ENCODE measurements at regions not wholly inside any gene's neighbourhood (a gene's known extent, or its start where the extent isn't known, plus 50 kb on each side); places are given as distances from the start of the nearest gene placed in this dataset.
A peak's percentile ranks its signal among the peaks of the same experiment; 100 is the strongest.

- no peak overlapping the region for H3K4me3 ChIP-seq (ENCODE audit: low read length)
- no peak overlapping the region for H3K9ac ChIP-seq (ENCODE audit: low read depth, low read length)
- H3K9me3 ChIP-seq (replicated peaks; ENCODE audit: low read length) = no peaks in the 10 kb centered on the region
- H3K36me3 ChIP-seq (ENCODE audit: insufficient read depth, low read length) = no peaks in the 10 kb centered on the region
- H3K4me2 ChIP-seq (ENCODE audit: low read length) = no peak overlapping the region
- peaks cover 15% of the 10 kb centered on the region for H3K4me1 ChIP-seq (ENCODE audit: control insufficient read depth, insufficient read depth, low read length)
- no peaks in the 10 kb centered on the region for H3K27me3 ChIP-seq (ENCODE audit: control insufficient read depth, insufficient read depth, low read length)
Observed at GRCh38 chr15:39159833-39160232, 421.0 kb upstream of the THBS1 start.

- no peak overlapping the region for H3K4me3 ChIP-seq (ENCODE audit: low read length)
- no peaks in the 10 kb centered on the region for H3K9me3 ChIP-seq (replicated peaks; ENCODE audit: low read length)
- H3K4me2 ChIP-seq (ENCODE audit: low read length) = no peak overlapping the region
- H3K27me3 ChIP-seq (ENCODE audit: control insufficient read depth, insufficient read depth, low read length) = no peaks in the 10 kb centered on the region
- peaks cover 17% of the 10 kb centered on the region for H3K4me1 ChIP-seq (ENCODE audit: control insufficient read depth, insufficient read depth, low read length)
- H3K9ac ChIP-seq (ENCODE audit: low read depth, low read length) = no peak overlapping the region
- no peaks in the 10 kb centered on the region for H3K36me3 ChIP-seq (ENCODE audit: insufficient read depth, low read length)
Observed at GRCh38 chr15:39161096-39161495, 419.8 kb upstream of the THBS1 start.

GRCh38 chr15:39165020-39165706 lies 415.7 kb upstream of the THBS1 start:
- no peak overlapping the region for H3K4me2 ChIP-seq (ENCODE audit: low read length)
- no peaks in the 10 kb centered on the region for H3K36me3 ChIP-seq (ENCODE audit: insufficient read depth, low read length)
- peak overlapping the region; percentile 73 for H3K9ac ChIP-seq (ENCODE audit: low read depth, low read length)
- peaks cover 9% of the 10 kb centered on the region for H3K4me1 ChIP-seq (ENCODE audit: control insufficient read depth, insufficient read depth, low read length)
- H3K27me3 ChIP-seq (ENCODE audit: control insufficient read depth, insufficient read depth, low read length) = no peaks in the 10 kb centered on the region
- no peaks in the 10 kb centered on the region for H3K9me3 ChIP-seq (replicated peaks; ENCODE audit: low read length)
- H3K4me3 ChIP-seq (ENCODE audit: low read length) = no peak overlapping the region

GRCh38 chr15:39167164-39168058 lies 413.5 kb upstream of the THBS1 start:
- Histone ChIP-seq H3K4me3 (ENCODE audit: low read length) (no peak overlapping the region), H3K9me3 (replicated peaks; ENCODE audit: low read length) (no peaks in the 10 kb centered on the region), H3K4me2 (ENCODE audit: low read length) (no peak overlapping the region), H3K36me3 (ENCODE audit: insufficient read depth, low read length) (no peaks in the 10 kb centered on the region), H3K27me3 (ENCODE audit: control insufficient read depth, insufficient read depth, low read length) (no peaks in the 10 kb centered on the region), H3K9ac (ENCODE audit: low read depth, low read length) (no peak overlapping the region), H3K4me1 (ENCODE audit: control insufficient read depth, insufficient read depth, low read length) (peaks cover 19% of the 10 kb centered on the region)

- no peaks in the 10 kb centered on the region for H3K9me3 ChIP-seq (replicated peaks; ENCODE audit: low read length)
- H3K9ac ChIP-seq (ENCODE audit: low read depth, low read length) = peak overlapping the region; percentile 88
- no peaks in the 10 kb centered on the region for H3K36me3 ChIP-seq (ENCODE audit: insufficient read depth, low read length)
- H3K4me1 ChIP-seq (ENCODE audit: control insufficient read depth, insufficient read depth, low read length) = peaks cover 26% of the 10 kb centered on the region
- H3K4me2 ChIP-seq (ENCODE audit: low read length) = peak overlapping the region; percentile 89
- H3K27me3 ChIP-seq (ENCODE audit: control insufficient read depth, insufficient read depth, low read length) = no peaks in the 10 kb centered on the region
- H3K4me3 ChIP-seq (ENCODE audit: low read length) = peak overlapping the region; percentile 65
Observed at GRCh38 chr15:39171944-39172368, 408.9 kb upstream of the THBS1 start.

- H3K9me3 ChIP-seq (replicated peaks; ENCODE audit: low read length) = no peaks in the 10 kb centered on the region
- peak overlapping the region; percentile 89 for H3K4me2 ChIP-seq (ENCODE audit: low read length)
- peak overlapping the region; percentile 88 for H3K9ac ChIP-seq (ENCODE audit: low read depth, low read length)
- H3K36me3 ChIP-seq (ENCODE audit: insufficient read depth, low read length) = no peaks in the 10 kb centered on the region
- H3K4me3 ChIP-seq (ENCODE audit: low read length) = peak overlapping the region; percentile 65
- peaks cover 31% of the 10 kb centered on the region for H3K4me1 ChIP-seq (ENCODE audit: control insufficient read depth, insufficient read depth, low read length)
- H3K27me3 ChIP-seq (ENCODE audit: control insufficient read depth, insufficient read depth, low read length) = no peaks in the 10 kb centered on the region
Observed at GRCh38 chr15:39172380-39173281, 408.2 kb upstream of the THBS1 start.

GRCh38 chr15:39173426-39173825 lies 407.5 kb upstream of the THBS1 start:
- H3K4me3 ChIP-seq (ENCODE audit: low read length) = peak overlapping the region; percentile 65
- H3K36me3 ChIP-seq (ENCODE audit: insufficient read depth, low read length) = no peaks in the 10 kb centered on the region
- H3K4me1 ChIP-seq (ENCODE audit: control insufficient read depth, insufficient read depth, low read length) = peaks cover 38% of the 10 kb centered on the region
- no peaks in the 10 kb centered on the region for H3K27me3 ChIP-seq (ENCODE audit: control insufficient read depth, insufficient read depth, low read length)
- H3K9me3 ChIP-seq (replicated peaks; ENCODE audit: low read length) = no peaks in the 10 kb centered on the region
- peak overlapping the region; percentile 88 for H3K9ac ChIP-seq (ENCODE audit: low read depth, low read length)
- H3K4me2 ChIP-seq (ENCODE audit: low read length) = peak overlapping the region; percentile 89

GRCh38 chr15:39174332-39174731 lies 406.5 kb upstream of the THBS1 start:
- H3K9ac ChIP-seq (ENCODE audit: low read depth, low read length) = no peak overlapping the region
- H3K4me2 ChIP-seq (ENCODE audit: low read length) = no peak overlapping the region
- peaks cover 38% of the 10 kb centered on the region for H3K4me1 ChIP-seq (ENCODE audit: control insufficient read depth, insufficient read depth, low read length)
- no peak overlapping the region for H3K4me3 ChIP-seq (ENCODE audit: low read length)
- H3K36me3 ChIP-seq (ENCODE audit: insufficient read depth, low read length) = no peaks in the 10 kb centered on the region
- H3K9me3 ChIP-seq (replicated peaks; ENCODE audit: low read length) = no peaks in the 10 kb centered on the region
- no peaks in the 10 kb centered on the region for H3K27me3 ChIP-seq (ENCODE audit: control insufficient read depth, insufficient read depth, low read length)

GRCh38 chr15:39176030-39176429 lies 404.8 kb upstream of the THBS1 start:
- no peak overlapping the region for H3K4me3 ChIP-seq (ENCODE audit: low read length)
- H3K4me2 ChIP-seq (ENCODE audit: low read length) = no peak overlapping the region
- no peaks in the 10 kb centered on the region for H3K36me3 ChIP-seq (ENCODE audit: insufficient read depth, low read length)
- no peak overlapping the region for H3K9ac ChIP-seq (ENCODE audit: low read depth, low read length)
- H3K9me3 ChIP-seq (replicated peaks; ENCODE audit: low read length) = no peaks in the 10 kb centered on the region
- peaks cover 52% of the 10 kb centered on the region for H3K4me1 ChIP-seq (ENCODE audit: control insufficient read depth, insufficient read depth, low read length)
- no peaks in the 10 kb centered on the region for H3K27me3 ChIP-seq (ENCODE audit: control insufficient read depth, insufficient read depth, low read length)

GRCh38 chr15:39177561-39177960 lies 403.3 kb upstream of the THBS1 start:
- no peak overlapping the region for H3K4me3 ChIP-seq (ENCODE audit: low read length)
- no peaks in the 10 kb centered on the region for H3K9me3 ChIP-seq (replicated peaks; ENCODE audit: low read length)
- no peaks in the 10 kb centered on the region for H3K27me3 ChIP-seq (ENCODE audit: control insufficient read depth, insufficient read depth, low read length)
- H3K4me2 ChIP-seq (ENCODE audit: low read length) = no peak overlapping the region
- peak overlapping the region; percentile 10 for H3K9ac ChIP-seq (ENCODE audit: low read depth, low read length)
- H3K36me3 ChIP-seq (ENCODE audit: insufficient read depth, low read length) = no peaks in the 10 kb centered on the region
- peaks cover 55% of the 10 kb centered on the region for H3K4me1 ChIP-seq (ENCODE audit: control insufficient read depth, insufficient read depth, low read length)

GRCh38 chr15:39180030-39180429 lies 400.8 kb upstream of the THBS1 start:
- no peak overlapping the region for H3K4me2 ChIP-seq (ENCODE audit: low read length)
- H3K36me3 ChIP-seq (ENCODE audit: insufficient read depth, low read length) = no peaks in the 10 kb centered on the region
- H3K27me3 ChIP-seq (ENCODE audit: control insufficient read depth, insufficient read depth, low read length) = no peaks in the 10 kb centered on the region
- H3K4me1 ChIP-seq (ENCODE audit: control insufficient read depth, insufficient read depth, low read length) = peaks cover 54% of the 10 kb centered on the region
- H3K9me3 ChIP-seq (replicated peaks; ENCODE audit: low read length) = no peaks in the 10 kb centered on the region
- H3K4me3 ChIP-seq (ENCODE audit: low read length) = no peak overlapping the region
- peak overlapping the region; percentile 51 for H3K9ac ChIP-seq (ENCODE audit: low read depth, low read length)

Measured in skeletal muscle satellite cell (primary cell).